A549 (cell line): ENCODE measurements at regions not wholly inside any gene's neighbourhood (a gene's known extent, or its start where the extent isn't known, plus 50 kb on each side); places are given as distances from the start of the nearest gene placed in this dataset.

ENCODE experiments used
- HDAC2 ChIP-seq: fragments of 200-600 bp; sonication (generic); IDR thresholded peaks from 2 replicates; pipeline ENCODE4 v1.6.1; 2016
- JUNB ChIP-seq: fragments of >200 bp; sonication (Bioruptor Twin); formaldehyde crosslinking; IDR thresholded peaks from 2 replicates; pipeline ENCODE4 v1.6.1; 2016
- KDM5A ChIP-seq: fragments of 200-600 bp; sonication (generic); IDR thresholded peaks from 2 replicates; pipeline ENCODE4 v1.6.1; 2016; ENCODE audit warnings: antibody characterized with exemption, mild to moderate bottlenecking
- NPAS2 ChIP-seq: fragments of 250-450 bp; sonication (Bioruptor Pico); IDR thresholded peaks from 2 replicates; pipeline ENCODE4 v1.8.0; 2022; ENCODE audit warnings: mild to moderate bottlenecking, moderate library complexity, borderline replicate concordance
- PHF8 ChIP-seq: fragments of 200-600 bp; sonication (generic); IDR thresholded peaks from 2 replicates; pipeline ENCODE4 v1.6.1; 2016; ENCODE audit warnings: low read depth, mild to moderate bottlenecking, antibody characterized with exemption, moderate library complexity, borderline replicate concordance
- TF ChIP-seq, protein P1 (sequence below): fragments of >200 bp; sonication (Bioruptor Twin); formaldehyde crosslinking; IDR thresholded peaks from 3 replicates; pipeline ENCODE4 v1.5.1; 2016

DNA sequence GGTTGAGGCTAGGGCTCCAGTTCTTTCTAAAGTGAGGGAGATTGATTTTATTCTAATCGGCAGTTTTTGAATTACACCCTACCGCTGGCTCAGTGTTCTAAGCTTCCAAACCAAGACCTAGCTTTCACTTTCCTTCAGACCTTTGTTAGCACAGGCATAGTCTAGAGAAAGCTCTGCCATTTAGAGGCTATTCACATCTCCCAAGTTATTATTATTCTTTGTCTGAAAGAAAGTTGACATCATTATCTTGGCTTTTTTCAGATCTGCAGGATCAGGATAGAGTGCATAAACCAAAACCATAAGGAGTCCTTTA is 276.8 kb downstream of the ASXL3 start:
- TF ChIP-seq NPAS2 (CRISPR knock-in tag) (no peak), JUNB (no peak), PHF8 (no peak), KDM5A (no peak), HDAC2 (no peak)
- TF ChIP-seq, protein P1, sequence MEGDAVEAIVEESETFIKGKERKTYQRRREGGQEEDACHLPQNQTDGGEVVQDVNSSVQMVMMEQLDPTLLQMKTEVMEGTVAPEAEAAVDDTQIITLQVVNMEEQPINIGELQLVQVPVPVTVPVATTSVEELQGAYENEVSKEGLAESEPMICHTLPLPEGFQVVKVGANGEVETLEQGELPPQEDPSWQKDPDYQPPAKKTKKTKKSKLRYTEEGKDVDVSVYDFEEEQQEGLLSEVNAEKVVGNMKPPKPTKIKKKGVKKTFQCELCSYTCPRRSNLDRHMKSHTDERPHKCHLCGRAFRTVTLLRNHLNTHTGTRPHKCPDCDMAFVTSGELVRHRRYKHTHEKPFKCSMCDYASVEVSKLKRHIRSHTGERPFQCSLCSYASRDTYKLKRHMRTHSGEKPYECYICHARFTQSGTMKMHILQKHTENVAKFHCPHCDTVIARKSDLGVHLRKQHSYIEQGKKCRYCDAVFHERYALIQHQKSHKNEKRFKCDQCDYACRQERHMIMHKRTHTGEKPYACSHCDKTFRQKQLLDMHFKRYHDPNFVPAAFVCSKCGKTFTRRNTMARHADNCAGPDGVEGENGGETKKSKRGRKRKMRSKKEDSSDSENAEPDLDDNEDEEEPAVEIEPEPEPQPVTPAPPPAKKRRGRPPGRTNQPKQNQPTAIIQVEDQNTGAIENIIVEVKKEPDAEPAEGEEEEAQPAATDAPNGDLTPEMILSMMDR, result no peak
